Testis (tissue), 2 donors: ENCODE measurements at regions not wholly inside any gene's neighbourhood (a gene's known extent, or its start where the extent isn't known, plus 50 kb on each side); places are given as distances from the start of the nearest gene placed in this dataset.

Experiments used
- CTCF ChIP-seq, 3 experiments: fragments of 450-650 bp in 2 of 3; fragments of 200-600 bp in 1 of 3; sonication (generic) in 1 of 3; IDR thresholded peaks; one replicate each; pipeline ENCODE4 v1.5.1; 2016 to 2019; ENCODE audit warnings: antibody characterized with exemption in 3 of 3, mild to moderate bottlenecking in 2 of 3, moderate library complexity in 1 of 3
- POLR2A ChIP-seq: fragments of 450-650 bp; IDR thresholded peaks from one replicate; pipeline ENCODE4 v1.6.1; 2017; ENCODE audit warnings: antibody characterized with exemption, mild to moderate bottlenecking, moderate library complexity

GRCh38 chr3:163533381-163533780 lies 1544.9 kb downstream of the SI start:
- no peak for TF ChIP-seq CTCF (IDR thresholded peaks at IDR 0.05)
- TF ChIP-seq POLR2A: no peak
